GM12875 (cell line): ENCODE measurements at regions not wholly inside any gene's neighbourhood (a gene's known extent, or its start where the extent isn't known, plus 50 kb on each side); places are given as distances from the start of the nearest gene placed in this dataset.

Source experiments
- H3K4me3 ChIP-seq: one replicate; pipeline ENCODE4 v1.5.1; 2011; ENCODE audit warnings: low read depth, low read length, control low read depth
- TF ChIP-seq, protein P1 (sequence below): IDR thresholded peaks from 2 replicates; pipeline ENCODE4 v1.5.1; 2011; ENCODE audit warnings: low read depth, mild to moderate bottlenecking, control low read depth, inconsistent platforms, low read length, moderate library complexity, borderline replicate concordance; ENCODE audit not compliant: insufficient read depth

DNA sequence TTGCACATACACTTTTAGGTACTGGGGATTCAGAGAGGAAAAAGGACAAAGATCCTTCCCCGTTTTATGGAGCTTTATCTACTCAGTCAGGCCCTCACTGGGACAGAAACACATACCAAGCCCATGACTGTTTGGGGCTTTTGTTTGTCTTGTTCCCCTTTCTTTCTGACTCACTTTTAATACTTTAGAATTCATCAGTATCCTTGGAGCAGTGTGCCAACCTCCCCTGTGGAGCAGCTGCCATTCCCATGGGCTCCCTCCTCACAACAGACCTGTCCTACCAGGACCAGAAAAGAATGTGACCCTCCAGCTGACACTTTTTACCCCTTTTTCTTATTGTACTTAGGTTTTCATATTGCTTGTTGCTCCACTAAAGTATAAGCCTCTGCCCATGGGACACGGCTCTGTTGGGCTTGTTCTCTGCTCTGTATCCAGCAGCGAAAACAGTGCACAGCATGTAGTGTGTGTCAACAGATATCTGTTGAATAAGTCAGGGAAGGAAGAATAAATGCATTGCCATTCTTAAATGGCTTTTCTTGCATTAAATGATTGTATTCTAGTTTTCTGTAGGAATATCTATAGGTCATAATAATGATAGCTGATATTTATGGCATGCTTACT is 431.1 kb downstream of the EFNB2 start:
- TF ChIP-seq, protein P1, sequence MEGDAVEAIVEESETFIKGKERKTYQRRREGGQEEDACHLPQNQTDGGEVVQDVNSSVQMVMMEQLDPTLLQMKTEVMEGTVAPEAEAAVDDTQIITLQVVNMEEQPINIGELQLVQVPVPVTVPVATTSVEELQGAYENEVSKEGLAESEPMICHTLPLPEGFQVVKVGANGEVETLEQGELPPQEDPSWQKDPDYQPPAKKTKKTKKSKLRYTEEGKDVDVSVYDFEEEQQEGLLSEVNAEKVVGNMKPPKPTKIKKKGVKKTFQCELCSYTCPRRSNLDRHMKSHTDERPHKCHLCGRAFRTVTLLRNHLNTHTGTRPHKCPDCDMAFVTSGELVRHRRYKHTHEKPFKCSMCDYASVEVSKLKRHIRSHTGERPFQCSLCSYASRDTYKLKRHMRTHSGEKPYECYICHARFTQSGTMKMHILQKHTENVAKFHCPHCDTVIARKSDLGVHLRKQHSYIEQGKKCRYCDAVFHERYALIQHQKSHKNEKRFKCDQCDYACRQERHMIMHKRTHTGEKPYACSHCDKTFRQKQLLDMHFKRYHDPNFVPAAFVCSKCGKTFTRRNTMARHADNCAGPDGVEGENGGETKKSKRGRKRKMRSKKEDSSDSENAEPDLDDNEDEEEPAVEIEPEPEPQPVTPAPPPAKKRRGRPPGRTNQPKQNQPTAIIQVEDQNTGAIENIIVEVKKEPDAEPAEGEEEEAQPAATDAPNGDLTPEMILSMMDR, result no peak
- H3K4me3 ChIP-seq, result no peak overlapping the region

DNA sequence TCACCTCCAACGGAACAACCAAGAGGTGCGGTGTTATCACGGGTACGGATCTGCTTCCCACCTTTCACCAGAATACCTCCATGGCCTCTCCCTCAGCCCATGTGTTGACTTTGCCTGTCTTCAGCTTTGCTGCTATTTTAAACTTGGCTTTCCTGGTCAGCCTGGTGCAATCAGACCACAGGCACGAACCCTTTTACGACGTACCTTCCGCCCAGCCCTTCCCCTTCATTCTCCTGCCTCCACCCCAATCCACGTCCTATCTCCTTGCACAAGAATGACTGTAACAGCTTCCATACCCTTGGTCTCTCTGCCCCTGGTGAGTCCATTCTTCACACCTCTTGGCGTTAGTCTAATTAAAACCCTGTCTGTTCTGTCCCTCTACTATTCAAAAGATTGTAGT is 431.7 kb downstream of the EFNB2 start:
- TF ChIP-seq, protein P1, result no peak
- H3K4me3 ChIP-seq, result no peak overlapping the region

DNA sequence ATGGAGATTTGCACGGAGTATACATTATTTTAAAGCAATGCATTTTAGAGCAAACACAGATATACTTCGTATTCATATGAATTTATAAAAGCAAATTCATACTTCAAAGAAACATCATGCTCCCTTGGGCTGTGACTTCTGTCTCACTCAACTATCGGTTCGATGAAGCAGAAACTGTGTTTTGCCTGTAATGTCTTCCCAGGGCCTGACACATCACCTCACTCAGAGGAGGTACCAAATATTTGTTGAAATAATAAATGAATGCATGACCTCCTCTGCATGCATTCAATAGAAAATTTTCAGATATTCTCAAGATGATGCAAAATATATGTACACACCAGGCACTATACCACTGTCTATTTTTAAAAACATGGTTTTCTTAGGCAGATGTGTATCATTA is 432.7 kb downstream of the EFNB2 start:
- no peak overlapping the region for H3K4me3 ChIP-seq
- TF ChIP-seq, protein P1, result no peak

DNA sequence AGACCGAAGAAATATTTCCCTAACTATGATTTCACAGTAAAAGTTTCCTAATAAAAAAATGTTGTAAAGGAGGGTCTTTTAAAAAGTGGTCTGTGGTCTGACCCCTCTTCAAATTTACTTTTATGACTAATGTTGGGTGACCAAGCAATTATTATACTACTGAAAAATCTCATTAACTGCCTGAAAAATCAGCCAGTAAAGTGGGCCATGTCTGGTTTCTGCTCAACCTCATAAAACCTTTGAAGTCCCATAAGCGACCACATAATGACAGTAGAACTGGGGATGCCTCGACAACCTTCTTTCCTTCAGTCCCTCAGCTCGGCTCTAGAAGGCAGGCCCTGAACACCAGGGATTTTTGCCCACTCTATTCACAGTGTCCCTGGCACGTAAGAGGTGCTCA is 434.3 kb downstream of the EFNB2 start:
- no peak overlapping the region for H3K4me3 ChIP-seq

DNA sequence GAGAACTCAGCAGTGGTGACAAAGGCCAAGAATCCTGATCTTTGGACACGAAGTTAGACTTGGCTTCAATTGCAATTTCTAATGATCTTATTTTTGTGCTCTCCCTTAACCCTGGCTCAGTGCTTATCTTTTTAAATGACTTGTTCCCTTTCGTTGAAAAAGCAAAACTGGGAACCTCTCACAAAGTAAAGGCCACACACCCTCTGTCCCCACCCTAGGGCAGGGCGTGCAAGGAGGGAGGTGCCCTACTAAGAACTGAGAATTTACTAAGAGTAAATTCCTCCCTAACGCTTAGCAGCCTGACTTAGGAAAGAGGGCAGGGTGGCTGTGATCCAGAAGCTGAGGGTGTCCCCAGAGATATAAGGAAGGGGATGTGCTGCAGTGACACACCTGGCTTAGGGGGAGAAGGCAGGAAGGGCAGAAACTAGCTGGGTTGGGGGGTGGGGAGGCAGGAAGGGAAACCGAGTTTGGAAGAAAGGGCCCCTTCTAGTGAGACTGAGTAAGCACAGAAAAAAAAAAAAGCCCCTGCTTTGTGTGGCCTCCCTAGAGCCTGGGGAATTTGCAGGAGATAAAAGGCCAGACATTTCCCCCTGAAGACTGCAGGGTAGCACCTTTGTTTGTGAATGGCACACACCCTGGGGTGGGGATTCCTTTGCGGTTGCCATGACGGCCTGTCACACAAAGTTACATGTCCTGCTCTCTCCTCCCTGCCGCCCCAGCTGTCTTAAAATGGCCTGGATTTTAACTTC is 435.1 kb downstream of the EFNB2 start:
- TF ChIP-seq, protein P1, result no peak
- no peak overlapping the region for H3K4me3 ChIP-seq

More for the DNA sequence above, 434.3 kb downstream of the EFNB2 start:
- TF ChIP-seq, protein P1, result no peak

DNA sequence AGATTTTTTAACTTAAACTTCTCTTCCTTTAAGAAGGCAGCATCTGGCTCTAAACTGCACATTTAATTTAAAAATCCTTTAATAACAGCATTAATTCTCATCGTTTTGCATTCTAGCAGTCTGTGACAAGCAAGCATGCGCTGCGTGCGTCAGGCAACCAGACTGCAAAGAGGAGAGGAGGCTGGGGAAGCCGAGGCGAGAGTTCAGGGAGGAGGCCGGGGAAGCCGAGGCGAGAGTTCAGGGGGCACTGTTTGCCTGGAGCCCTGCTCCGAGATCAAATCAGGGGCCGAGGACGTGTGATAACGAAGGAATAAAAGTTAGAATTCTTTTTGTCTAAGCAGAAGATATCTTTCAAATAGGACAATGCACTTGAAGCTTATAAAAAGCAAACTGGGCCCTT is 435.7 kb downstream of the EFNB2 start:
- no peak overlapping the region for H3K4me3 ChIP-seq
- TF ChIP-seq, protein P1, result no peak

DNA sequence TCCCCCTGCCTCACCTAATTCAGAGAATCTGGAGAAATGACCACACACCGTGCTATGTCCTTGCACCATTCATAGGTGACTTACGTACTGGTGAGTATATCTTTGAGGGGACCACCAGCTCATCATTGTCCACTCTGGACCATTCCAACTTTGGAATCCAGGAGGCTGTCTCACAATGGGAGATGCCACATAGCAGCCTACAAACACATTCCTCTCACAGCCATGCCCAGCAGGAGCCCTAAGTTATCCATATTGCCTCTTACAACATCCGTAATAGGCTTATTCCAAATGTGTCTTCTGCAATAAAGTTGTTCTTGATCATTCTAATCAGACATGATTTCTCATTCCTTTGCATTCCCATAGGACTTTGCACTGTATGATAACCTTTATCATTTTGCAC is 436.7 kb downstream of the EFNB2 start:
- no peak overlapping the region for H3K4me3 ChIP-seq
- TF ChIP-seq, protein P1, result no peak
